CD4-positive, alpha-beta memory T cell (primary cell): ENCODE measurements at regions not wholly inside any gene's neighbourhood (a gene's known extent, or its start where the extent isn't known, plus 50 kb on each side); places are given as distances from the start of the nearest gene placed in this dataset.
A peak's percentile ranks its signal among the peaks of the same experiment; 100 is the strongest.
"Not testable (repeated sequence)": the region's sequence is repeated elsewhere in the genome, so short reads cannot be mapped to it uniquely, and the experiment has no call there.

ENCODE experiments used
- CTCF ChIA-PET: fragments of 350-600 bp; sonication (Branson Sonifier 250); formaldehyde crosslinking; loops from one replicate; lab custom pipeline; 2021; ENCODE audit warnings: inconsistent platforms; ENCODE audit not compliant: partially characterized antibody; lab: Charles Lee
- POLR2A ChIA-PET: fragments of 350-600 bp; sonication (Branson Sonifier 250); formaldehyde crosslinking; loops from one replicate; lab custom pipeline; 2021; ENCODE audit not compliant: partially characterized antibody; lab: Charles Lee
- DNase-seq, 5 donors: peaks; one replicate each; pipeline versions ENCODE4 v3.0.0 to v3.0.0-alpha.2; 2020 to 2022; ENCODE audit warnings: mixed read lengths in 1 of 5
- H3K27ac ChIP-seq: one replicate; pipeline ENCODE4 v1.7.0; 2013; ENCODE audit warnings: low read depth, low read length
- H3K27me3 ChIP-seq: 2 replicates; pipeline ENCODE4 v1.7.0; 2013; ENCODE audit warnings: mild to moderate bottlenecking, low read length, moderate library complexity; ENCODE audit not compliant: insufficient read depth
- H3K36me3 ChIP-seq: 2 replicates; pipeline ENCODE4 v1.7.0; 2013; ENCODE audit warnings: mild to moderate bottlenecking, low read length, moderate library complexity; ENCODE audit not compliant: insufficient read depth
- H3K4me1 ChIP-seq: 2 replicates; pipeline ENCODE4 v1.7.0; 2013; ENCODE audit warnings: mild to moderate bottlenecking, low read length, moderate library complexity; ENCODE audit not compliant: insufficient read depth
- H3K4me3 ChIP-seq, 2 donors: one replicate each; pipeline ENCODE4 v1.7.0; 2013; ENCODE audit warnings: low read length in 2 of 2, mild to moderate bottlenecking in 1 of 2
- H3K9me3 ChIP-seq, 2 donors: one replicate each; pipeline ENCODE4 v1.7.0; 2013; ENCODE audit warnings: low read length in 2 of 2, control low read depth in 1 of 2; ENCODE audit not compliant: control insufficient read depth in 1 of 2
- H3K27ac Mint-ChIP-seq, 7 donors: one replicate each; pipeline ENCODE4 v1.8.0; 2020 to 2021; ENCODE audit warnings: mixed read lengths in 7 of 7, mild to moderate bottlenecking in 6 of 7, inconsistent platforms in 3 of 7, moderate library complexity in 3 of 7
- H3K27me3 Mint-ChIP-seq, 2 donors: one replicate each; pipeline ENCODE4 v1.8.0; 2020 to 2021; ENCODE audit warnings: mixed read lengths in 2 of 2
- H3K36me3 Mint-ChIP-seq, 2 donors: one replicate each; pipeline ENCODE4 v1.8.0; 2020 to 2021; ENCODE audit warnings: mixed read lengths in 2 of 2, inconsistent platforms in 1 of 2, mild to moderate bottlenecking in 1 of 2
- H3K4me1 Mint-ChIP-seq, 4 donors: one replicate each; pipeline ENCODE4 v1.8.0; 2020 to 2021; ENCODE audit warnings: mixed read lengths in 4 of 4, mild to moderate bottlenecking in 1 of 4
- H3K4me3 Mint-ChIP-seq, 8 donors: one replicate each; pipeline ENCODE4 v1.8.0; 2020 to 2021; ENCODE audit warnings: mixed read lengths in 8 of 8, mild to moderate bottlenecking in 7 of 8, moderate library complexity in 6 of 8, inconsistent platforms in 3 of 8
- H3K9me3 Mint-ChIP-seq, 8 donors: one replicate each; pipeline ENCODE4 v1.8.0; 2020 to 2021; ENCODE audit warnings: mixed read lengths in 8 of 8, mild to moderate bottlenecking in 5 of 8, inconsistent platforms in 3 of 8, moderate library complexity in 1 of 8
- intact Hi-C: fragments of 100-400 bp; cut with micrococcal nuclease; formaldehyde crosslinking; loops from one replicate; pipeline ENCODE4 v1.15.1; 2023

GRCh38 chr2:126979039-126980003 is 80.6 kb downstream of the TEX51 start:
- no peaks in the 10 kb centered on the region for H3K27me3 ChIP-seq
- H3K4me3 ChIP-seq = no peak overlapping the region
- H3K4me1 ChIP-seq = no peaks in the 10 kb centered on the region
- H3K27ac ChIP-seq = no peak overlapping the region
- H3K36me3 ChIP-seq = no peaks in the 10 kb centered on the region
- Mint-ChIP-seq H3K4me3 (no peak overlapping the region), H3K27ac (no peak overlapping the region), H3K27me3 (peaks cover 7 to 14% of the 10 kb centered on the region in 2 donors), H3K9me3 (peaks cover 0 to 3% (median 0%) of the 10 kb centered on the region in 8 donors), H3K36me3 (no peaks in the 10 kb centered on the region), H3K4me1 (no peaks in the 10 kb centered on the region)
- intact Hi-C loops = no loop called here
- POLR2A ChIA-PET = no interaction called here
- CTCF ChIA-PET = no interaction called here
- no peaks in the 10 kb centered on the region for H3K9me3 ChIP-seq
- no peak for DNase-seq

- H3K4me3 ChIP-seq = no peak overlapping the region
- H3K9me3 Mint-ChIP-seq = peaks cover 0 to 3% (median 0%) of the 10 kb centered on the region in 8 donors
- DNase-seq = no peak
- intact Hi-C loops = no loop called here
- CTCF ChIA-PET = interaction anchor here (2.4 kb wide), 1 partner anchor 9 kb away, joined by 5 read pairs; no protein-coding TSS in a partner anchor
- no peak overlapping the region for H3K4me3 Mint-ChIP-seq
- POLR2A ChIA-PET = no interaction called here
- no peaks in the 10 kb centered on the region for H3K9me3 ChIP-seq
- no peaks in the 10 kb centered on the region for H3K27me3 ChIP-seq
- no peak overlapping the region for H3K27ac Mint-ChIP-seq
- no peaks in the 10 kb centered on the region for H3K4me1 ChIP-seq
- no peaks in the 10 kb centered on the region for H3K36me3 ChIP-seq
- H3K27ac ChIP-seq = no peak overlapping the region
- H3K36me3 Mint-ChIP-seq = no peaks in the 10 kb centered on the region
- peaks cover 3 to 12% of the 10 kb centered on the region in 2 donors for H3K27me3 Mint-ChIP-seq
- no peaks in the 10 kb centered on the region for H3K4me1 Mint-ChIP-seq
Observed at GRCh38 chr2:126981476-126981875, 82.8 kb downstream of the TEX51 start.

GRCh38 chr2:126982935-126983334 is 84.2 kb downstream of the TEX51 start:
- Mint-ChIP-seq H3K27me3 (peaks cover 3 to 15% of the 10 kb centered on the region in 2 donors), H3K4me3 (no peak overlapping the region), H3K36me3 (no peaks in the 10 kb centered on the region), H3K4me1 (no peaks in the 10 kb centered on the region), H3K9me3 (peaks cover 0 to 3% (median 0%) of the 10 kb centered on the region in 8 donors), H3K27ac (no peak overlapping the region)
- POLR2A ChIA-PET = no interaction called here
- CTCF ChIA-PET = interaction anchor here (2.4 kb wide), 1 partner anchor 11 kb away, joined by 5 read pairs; no protein-coding TSS in a partner anchor
- Histone ChIP-seq H3K36me3 (no peaks in the 10 kb centered on the region), H3K27ac (no peak overlapping the region), H3K4me1 (no peaks in the 10 kb centered on the region), H3K9me3 (no peaks in the 10 kb centered on the region), H3K4me3 (no peak overlapping the region), H3K27me3 (no peaks in the 10 kb centered on the region)
- intact Hi-C loops = no loop called here
- DNase-seq = no peak

GRCh38 chr2:126986631-126987187 is 88.0 kb downstream of the TEX51 start:
- ChIA-PET POLR2A (no interaction called here), CTCF (no interaction called here)
- Histone ChIP-seq H3K4me1 (no peaks in the 10 kb centered on the region), H3K27me3 (no peaks in the 10 kb centered on the region), H3K4me3 (no peak overlapping the region), H3K27ac (no peak overlapping the region), H3K36me3 (no peaks in the 10 kb centered on the region), H3K9me3 (no peaks in the 10 kb centered on the region)
- intact Hi-C loops = no loop called here
- H3K36me3 Mint-ChIP-seq = no peaks in the 10 kb centered on the region
- H3K9me3 Mint-ChIP-seq = peaks cover 0 to 6% (median 0%) of the 10 kb centered on the region in 8 donors
- no peak overlapping the region for H3K27ac Mint-ChIP-seq
- no peak for DNase-seq
- no peaks in the 10 kb centered on the region for H3K4me1 Mint-ChIP-seq
- peaks cover 10 to 13% of the 10 kb centered on the region in 2 donors for H3K27me3 Mint-ChIP-seq
- no peak overlapping the region for H3K4me3 Mint-ChIP-seq

GRCh38 chr2:126988482-126988881 is 89.8 kb downstream of the TEX51 start:
- Histone ChIP-seq H3K27me3 (no peaks in the 10 kb centered on the region), H3K4me1 (no peaks in the 10 kb centered on the region), H3K4me3 (no peak overlapping the region), H3K27ac (no peak overlapping the region), H3K9me3 (no peaks in the 10 kb centered on the region), H3K36me3 (no peaks in the 10 kb centered on the region)
- peaks cover 0 to 6% (median 0%) of the 10 kb centered on the region in 8 donors for H3K9me3 Mint-ChIP-seq
- no peak overlapping the region for H3K27ac Mint-ChIP-seq
- no peak overlapping the region for H3K4me3 Mint-ChIP-seq
- peaks cover 15 to 19% of the 10 kb centered on the region in 2 donors for H3K27me3 Mint-ChIP-seq
- DNase-seq = no peak
- no peaks in the 10 kb centered on the region for H3K4me1 Mint-ChIP-seq
- intact Hi-C loops = no loop called here
- POLR2A ChIA-PET = no interaction called here
- no peaks in the 10 kb centered on the region for H3K36me3 Mint-ChIP-seq
- CTCF ChIA-PET = interaction anchor here (2.1 kb wide), 1 partner anchor 16 kb away, joined by 5 read pairs; no protein-coding TSS in a partner anchor

- H3K4me1 Mint-ChIP-seq, H3K4me3 ChIP-seq, H3K27me3 ChIP-seq, H3K36me3 Mint-ChIP-seq, H3K9me3 ChIP-seq, DNase-seq, H3K27ac ChIP-seq, intact Hi-C loops, H3K4me3 Mint-ChIP-seq, H3K36me3 ChIP-seq, H3K4me1 ChIP-seq, POLR2A ChIA-PET, H3K9me3 Mint-ChIP-seq: not testable (repeated sequence)
- CTCF ChIA-PET = interaction anchor here (2.1 kb wide), 1 partner anchor 17 kb away, joined by 5 read pairs; no protein-coding TSS in a partner anchor
- Mint-ChIP-seq H3K27me3 (peaks cover 15 to 19% of the 10 kb centered on the region in 2 donors), H3K27ac (peak overlapping the region in 1 of 7 donors; percentile 14)
Observed at GRCh38 chr2:126989064-126989463, 90.4 kb downstream of the TEX51 start.

- H3K27ac ChIP-seq = no peak overlapping the region
- Mint-ChIP-seq H3K27me3 (peaks cover 15 to 19% of the 10 kb centered on the region in 2 donors), H3K27ac (no peak overlapping the region), H3K4me3 (no peak overlapping the region), H3K36me3 (no peaks in the 10 kb centered on the region), H3K4me1 (no peaks in the 10 kb centered on the region), H3K9me3 (peaks cover 0 to 6% (median 0%) of the 10 kb centered on the region in 8 donors)
- H3K4me3 ChIP-seq = no peak overlapping the region
- H3K27me3 ChIP-seq = no peaks in the 10 kb centered on the region
- no peaks in the 10 kb centered on the region for H3K9me3 ChIP-seq
- H3K4me1 ChIP-seq = no peaks in the 10 kb centered on the region
- no peaks in the 10 kb centered on the region for H3K36me3 ChIP-seq
- POLR2A ChIA-PET = no interaction called here
- intact Hi-C loops = no loop called here
- DNase-seq = no peak
- CTCF ChIA-PET = interaction anchor here (2.1 kb wide), 1 partner anchor 18 kb away, joined by 5 read pairs; no protein-coding TSS in a partner anchor
Observed at GRCh38 chr2:126990200-126990599, 91.5 kb downstream of the TEX51 start.
